ENCODE measurements at regions not wholly inside any gene's neighbourhood (a gene's known extent, or its start where the extent isn't known, plus 50 kb on each side); places are given as distances from the start of the nearest gene placed in this dataset.

DNA sequence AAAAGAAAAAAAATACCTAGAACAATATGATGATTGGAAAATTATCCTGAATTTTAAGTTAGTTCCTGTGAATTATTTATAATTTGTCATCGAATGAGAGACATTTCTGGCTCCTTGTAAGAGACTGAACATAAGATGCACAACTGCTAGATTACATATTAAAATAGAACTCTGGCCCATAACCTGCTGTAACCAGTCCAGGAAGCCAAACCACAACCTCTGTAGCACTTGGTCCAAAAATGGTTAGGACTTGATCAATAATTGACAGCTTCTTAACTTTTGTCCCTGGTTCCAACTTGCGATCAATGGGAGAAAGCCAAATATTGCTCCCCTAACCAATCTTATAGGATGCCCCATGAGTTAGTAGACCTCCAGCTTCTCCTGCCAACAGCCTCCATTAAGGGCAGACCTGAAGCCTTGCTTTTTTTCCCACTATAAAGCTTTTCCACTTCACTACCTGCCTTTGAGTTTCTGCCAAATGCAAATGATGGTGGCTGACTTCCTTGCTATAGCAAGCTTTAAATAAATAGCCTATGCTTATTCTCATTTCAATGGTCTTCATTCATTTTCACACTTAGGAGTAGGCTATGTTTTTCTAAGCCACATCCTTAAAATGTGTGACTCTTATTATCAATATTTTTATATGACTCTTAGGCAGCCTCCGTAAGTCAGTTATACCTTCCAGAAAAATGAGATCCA lies 224.0 kb upstream of the ARHGEF26 start:
- in situ Hi-C loops (cut with HindIII; ENCODE audit: low sequenced_read_pairs) = no loop called here
- TF ChIP-seq, protein P1, sequence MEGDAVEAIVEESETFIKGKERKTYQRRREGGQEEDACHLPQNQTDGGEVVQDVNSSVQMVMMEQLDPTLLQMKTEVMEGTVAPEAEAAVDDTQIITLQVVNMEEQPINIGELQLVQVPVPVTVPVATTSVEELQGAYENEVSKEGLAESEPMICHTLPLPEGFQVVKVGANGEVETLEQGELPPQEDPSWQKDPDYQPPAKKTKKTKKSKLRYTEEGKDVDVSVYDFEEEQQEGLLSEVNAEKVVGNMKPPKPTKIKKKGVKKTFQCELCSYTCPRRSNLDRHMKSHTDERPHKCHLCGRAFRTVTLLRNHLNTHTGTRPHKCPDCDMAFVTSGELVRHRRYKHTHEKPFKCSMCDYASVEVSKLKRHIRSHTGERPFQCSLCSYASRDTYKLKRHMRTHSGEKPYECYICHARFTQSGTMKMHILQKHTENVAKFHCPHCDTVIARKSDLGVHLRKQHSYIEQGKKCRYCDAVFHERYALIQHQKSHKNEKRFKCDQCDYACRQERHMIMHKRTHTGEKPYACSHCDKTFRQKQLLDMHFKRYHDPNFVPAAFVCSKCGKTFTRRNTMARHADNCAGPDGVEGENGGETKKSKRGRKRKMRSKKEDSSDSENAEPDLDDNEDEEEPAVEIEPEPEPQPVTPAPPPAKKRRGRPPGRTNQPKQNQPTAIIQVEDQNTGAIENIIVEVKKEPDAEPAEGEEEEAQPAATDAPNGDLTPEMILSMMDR (IDR thresholded peaks at IDR 0.05; ENCODE audit: low read depth, low read length, missing control alignments) = no peak
- no peak for DNase-seq (ENCODE audit: low read depth)

DNA sequence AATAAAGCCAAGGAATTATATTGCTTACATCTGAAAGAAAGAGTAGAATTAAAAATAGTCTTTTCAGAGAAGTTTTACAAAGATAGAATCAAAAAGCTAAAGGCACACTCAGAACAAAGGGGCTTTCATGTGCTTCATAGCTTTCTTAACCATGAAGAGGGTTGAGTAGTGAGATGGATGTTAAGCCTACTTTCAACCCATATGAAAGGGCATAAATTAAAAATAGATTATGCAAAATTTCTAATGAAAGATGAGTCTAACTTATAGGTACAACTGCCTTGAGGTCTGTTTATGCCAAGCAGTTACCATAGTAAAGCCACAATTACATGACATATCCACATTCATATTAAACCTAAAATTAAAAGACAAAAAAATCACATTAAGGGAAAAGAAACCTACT lies 223.3 kb upstream of the ARHGEF26 start:
- no peak for DNase-seq (ENCODE audit: low read depth)
- H3K4me3 ChIP-seq (ENCODE audit: low read depth, low read length) = no peak overlapping the region
- TF ChIP-seq, protein P1 (IDR thresholded peaks at IDR 0.05; ENCODE audit: low read depth, low read length, missing control alignments) = no peak
- in situ Hi-C loops (cut with HindIII; ENCODE audit: low sequenced_read_pairs) = no loop called here

More for the DNA sequence above, 224.0 kb upstream of the ARHGEF26 start:
- H3K4me3 ChIP-seq (ENCODE audit: low read depth, low read length) = no peak overlapping the region

DNA sequence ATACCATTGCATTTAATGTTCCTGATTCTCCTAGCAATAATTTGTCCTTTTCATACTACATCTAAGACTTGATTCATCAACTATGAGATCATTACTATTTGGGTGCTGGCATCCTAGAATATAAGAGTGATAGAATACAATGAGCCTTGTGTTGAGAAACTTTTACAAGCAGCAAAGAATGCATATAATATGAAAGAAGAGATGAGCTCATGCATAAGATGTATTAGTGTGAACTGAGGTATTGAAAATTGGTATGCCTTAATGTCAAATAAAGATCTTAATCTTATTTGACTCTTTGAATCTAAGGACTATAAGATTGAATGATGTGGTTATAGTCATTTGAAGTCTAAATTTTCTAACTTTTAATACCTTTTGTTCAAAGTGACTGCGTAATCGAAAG lies 220.0 kb upstream of the ARHGEF26 start:
- DNase-seq (ENCODE audit: low read depth) = no peak
- TF ChIP-seq, protein P1 (IDR thresholded peaks at IDR 0.05; ENCODE audit: low read depth, low read length, missing control alignments) = no peak
- H3K4me3 ChIP-seq (ENCODE audit: low read depth, low read length) = no peak overlapping the region
- in situ Hi-C loops (cut with HindIII; ENCODE audit: low sequenced_read_pairs) = no loop called here

DNA sequence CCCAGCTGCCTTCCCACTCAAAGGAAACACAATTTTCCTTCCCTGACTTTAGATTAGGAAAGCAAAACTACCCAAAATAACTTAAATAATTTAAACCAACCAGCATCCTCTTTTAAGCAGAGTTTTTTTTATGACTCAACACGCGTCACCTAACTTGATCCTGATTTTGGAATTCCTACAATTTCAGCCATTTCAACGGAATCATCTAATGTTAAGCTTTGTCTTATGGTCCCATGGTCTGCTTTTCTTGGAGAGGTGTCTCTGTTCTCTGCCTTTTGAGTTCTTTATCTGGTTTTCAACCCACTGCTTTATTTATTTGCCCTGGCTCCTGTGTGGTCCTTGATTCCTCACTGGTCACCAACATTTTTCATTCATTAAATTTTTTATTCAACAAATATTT lies 219.2 kb upstream of the ARHGEF26 start:
- TF ChIP-seq, protein P1 (IDR thresholded peaks at IDR 0.05; ENCODE audit: low read depth, low read length, missing control alignments) = no peak
- no peak for DNase-seq (ENCODE audit: low read depth)
- in situ Hi-C loops (cut with HindIII; ENCODE audit: low sequenced_read_pairs) = no loop called here
- H3K4me3 ChIP-seq (ENCODE audit: low read depth, low read length) = no peak overlapping the region

DNA sequence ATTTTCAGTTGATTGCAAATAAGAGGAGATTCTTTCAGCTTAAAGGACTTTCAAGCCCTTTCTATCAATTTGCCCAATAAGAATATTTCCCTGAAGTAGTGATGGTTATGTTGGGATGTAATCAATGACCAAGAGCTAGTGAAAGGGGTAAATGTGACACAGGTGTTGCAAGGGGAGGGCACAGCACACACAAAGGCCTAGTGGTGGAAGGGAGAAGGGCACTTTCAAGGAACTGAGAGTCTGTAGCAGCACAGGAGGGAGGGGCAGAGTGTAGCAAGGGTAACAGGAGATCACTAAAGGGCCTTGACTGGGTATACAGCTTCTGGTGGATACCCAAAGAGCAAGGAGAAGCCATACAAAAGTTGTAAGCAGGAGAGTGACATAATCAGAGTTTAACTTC lies 217.8 kb upstream of the ARHGEF26 start:
- TF ChIP-seq, protein P1 (IDR thresholded peaks at IDR 0.05; ENCODE audit: low read depth, low read length, missing control alignments) = no peak
- in situ Hi-C loops (cut with HindIII; ENCODE audit: low sequenced_read_pairs) = no loop called here
- no peak overlapping the region for H3K4me3 ChIP-seq (ENCODE audit: low read depth, low read length)
- no peak for DNase-seq (ENCODE audit: low read depth)

DNA sequence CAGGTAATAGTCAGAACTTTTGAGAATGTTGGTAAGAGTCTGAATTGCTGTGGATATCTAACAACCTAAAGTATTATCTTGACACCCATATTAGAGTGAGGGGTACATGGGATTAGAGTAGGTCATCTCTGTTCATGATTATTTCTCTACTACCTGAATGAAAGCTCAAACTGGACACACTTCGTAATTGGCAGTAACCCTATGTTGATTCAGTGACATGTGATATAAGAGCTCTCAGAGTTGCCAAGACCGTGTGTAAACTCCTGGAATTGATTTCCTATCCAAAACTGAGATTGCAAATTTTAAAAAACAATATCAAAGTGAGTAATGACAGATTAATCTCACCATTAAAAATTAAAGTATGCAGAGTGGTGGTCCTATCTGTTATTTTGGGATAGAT lies 214.8 kb upstream of the ARHGEF26 start:
- TF ChIP-seq, protein P1 (IDR thresholded peaks at IDR 0.05; ENCODE audit: low read depth, low read length, missing control alignments) = no peak
- in situ Hi-C loops (cut with HindIII; ENCODE audit: low sequenced_read_pairs) = no loop called here
- no peak overlapping the region for H3K4me3 ChIP-seq (ENCODE audit: low read depth, low read length)
- DNase-seq (ENCODE audit: low read depth) = no peak

Measured in astrocyte of the cerebellum (primary cell).